NB4 (cell line): ENCODE measurements at regions not wholly inside any gene's neighbourhood (a gene's known extent, or its start where the extent isn't known, plus 50 kb on each side); places are given as distances from the start of the nearest gene placed in this dataset.
"Not testable (repeated sequence)": the region's sequence is repeated elsewhere in the genome, so short reads cannot be mapped to it uniquely, and the experiment has no call there.

Experiments
- DNase-seq: peaks from one replicate; pipeline ENCODE4 v3.0.0; 2010; ENCODE audit warnings: low read depth
- H3K4me3 ChIP-seq: one replicate; pipeline ENCODE4 v1.5.1; 2011; ENCODE audit warnings: mild to moderate bottlenecking, low read depth, low read length, moderate library complexity
- MYC ChIP-seq: IDR thresholded peaks from 2 replicates; pipeline ENCODE4 v1.6.1; 2011; ENCODE audit warnings: low read depth, low read length
- POLR2A ChIP-seq: IDR thresholded peaks from 2 replicates; pipeline ENCODE4 v1.6.1; 2011; ENCODE audit warnings: mild to moderate bottlenecking; ENCODE audit not compliant: insufficient read length; ENCODE audit errors: extremely low read depth
- TF ChIP-seq, protein P1 (sequence below): IDR thresholded peaks from one replicate; pipeline ENCODE4 v1.5.1; 2012; ENCODE audit warnings: low read depth, low read length
- TF ChIP-seq, protein P2 (sequence below): IDR thresholded peaks from 2 replicates; pipeline ENCODE4 v1.6.1; 2011; ENCODE audit warnings: low read depth, low read length

- TF ChIP-seq MYC = no peak
- TF ChIP-seq, protein P1, sequence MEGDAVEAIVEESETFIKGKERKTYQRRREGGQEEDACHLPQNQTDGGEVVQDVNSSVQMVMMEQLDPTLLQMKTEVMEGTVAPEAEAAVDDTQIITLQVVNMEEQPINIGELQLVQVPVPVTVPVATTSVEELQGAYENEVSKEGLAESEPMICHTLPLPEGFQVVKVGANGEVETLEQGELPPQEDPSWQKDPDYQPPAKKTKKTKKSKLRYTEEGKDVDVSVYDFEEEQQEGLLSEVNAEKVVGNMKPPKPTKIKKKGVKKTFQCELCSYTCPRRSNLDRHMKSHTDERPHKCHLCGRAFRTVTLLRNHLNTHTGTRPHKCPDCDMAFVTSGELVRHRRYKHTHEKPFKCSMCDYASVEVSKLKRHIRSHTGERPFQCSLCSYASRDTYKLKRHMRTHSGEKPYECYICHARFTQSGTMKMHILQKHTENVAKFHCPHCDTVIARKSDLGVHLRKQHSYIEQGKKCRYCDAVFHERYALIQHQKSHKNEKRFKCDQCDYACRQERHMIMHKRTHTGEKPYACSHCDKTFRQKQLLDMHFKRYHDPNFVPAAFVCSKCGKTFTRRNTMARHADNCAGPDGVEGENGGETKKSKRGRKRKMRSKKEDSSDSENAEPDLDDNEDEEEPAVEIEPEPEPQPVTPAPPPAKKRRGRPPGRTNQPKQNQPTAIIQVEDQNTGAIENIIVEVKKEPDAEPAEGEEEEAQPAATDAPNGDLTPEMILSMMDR = no peak
- TF ChIP-seq POLR2A = no peak
- TF ChIP-seq, protein P2, sequence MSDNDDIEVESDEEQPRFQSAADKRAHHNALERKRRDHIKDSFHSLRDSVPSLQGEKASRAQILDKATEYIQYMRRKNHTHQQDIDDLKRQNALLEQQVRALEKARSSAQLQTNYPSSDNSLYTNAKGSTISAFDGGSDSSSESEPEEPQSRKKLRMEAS = no peak
- H3K4me3 ChIP-seq = no peak overlapping the region
- DNase-seq = no peak
These were observed 66.7 kb downstream of the MRPL36 start for GRCh38 chr5:1732945-1733344.

DNA sequence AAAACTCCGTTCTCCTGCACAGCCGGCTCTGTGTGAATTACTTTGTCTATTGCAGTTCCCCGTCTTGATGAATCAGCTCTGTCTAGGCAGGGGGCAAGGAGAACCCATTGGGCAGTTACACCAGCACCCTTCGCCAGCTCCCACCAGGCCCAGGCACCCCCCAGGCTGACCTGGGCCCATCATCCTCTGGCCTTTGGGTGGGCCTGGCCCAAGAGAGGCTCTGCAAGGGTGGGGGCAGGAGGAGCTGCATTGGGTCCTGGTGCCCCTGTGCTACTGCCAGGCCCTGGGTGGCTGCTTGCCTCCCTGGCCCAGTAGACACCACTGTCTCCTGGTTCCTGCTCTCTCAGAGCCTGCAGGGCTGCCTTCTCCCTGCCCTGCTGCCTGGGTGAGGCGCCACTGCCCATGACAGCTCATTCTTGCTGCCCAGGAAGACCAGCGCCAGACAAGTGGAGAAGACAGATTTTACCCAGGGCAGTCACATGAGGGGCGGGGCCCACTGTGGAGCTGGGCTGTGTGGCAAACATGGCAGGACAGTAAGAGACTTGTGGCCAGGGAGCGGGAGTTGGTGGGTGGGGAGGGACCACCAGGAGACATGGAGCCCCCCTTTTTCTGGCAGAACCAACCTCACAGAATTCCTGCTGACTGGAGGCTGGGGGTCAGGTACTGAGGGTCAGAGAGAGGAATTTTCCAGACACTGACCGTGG, 67.2 kb downstream of the MRPL36 start:
- no peak for DNase-seq
- H3K4me3 ChIP-seq = no peak overlapping the region
- TF ChIP-seq, protein P2 = no peak
- no peak for TF ChIP-seq MYC
- TF ChIP-seq, protein P1 = no peak
- TF ChIP-seq POLR2A = no peak

DNA sequence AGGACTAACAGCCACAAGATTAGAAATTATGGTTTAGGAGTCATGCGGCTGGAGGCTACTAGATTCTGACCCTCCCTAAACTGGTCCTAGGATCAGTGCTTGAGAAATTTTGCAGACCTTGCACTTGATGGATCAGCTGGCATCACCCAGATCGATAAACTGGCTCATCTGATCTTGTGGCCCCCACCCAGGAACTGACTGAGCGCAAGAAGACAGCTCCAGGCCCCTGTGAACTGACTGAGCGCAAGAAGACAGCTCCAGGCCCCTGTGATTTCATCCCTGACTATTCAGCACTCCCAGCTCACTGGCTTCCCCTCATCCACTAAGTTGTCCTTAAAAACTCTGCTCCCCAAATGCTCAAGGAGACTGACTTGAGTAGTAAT, 67.8 kb downstream of the MRPL36 start:
- not testable (repeated sequence) for DNase-seq, H3K4me3 ChIP-seq

DNA sequence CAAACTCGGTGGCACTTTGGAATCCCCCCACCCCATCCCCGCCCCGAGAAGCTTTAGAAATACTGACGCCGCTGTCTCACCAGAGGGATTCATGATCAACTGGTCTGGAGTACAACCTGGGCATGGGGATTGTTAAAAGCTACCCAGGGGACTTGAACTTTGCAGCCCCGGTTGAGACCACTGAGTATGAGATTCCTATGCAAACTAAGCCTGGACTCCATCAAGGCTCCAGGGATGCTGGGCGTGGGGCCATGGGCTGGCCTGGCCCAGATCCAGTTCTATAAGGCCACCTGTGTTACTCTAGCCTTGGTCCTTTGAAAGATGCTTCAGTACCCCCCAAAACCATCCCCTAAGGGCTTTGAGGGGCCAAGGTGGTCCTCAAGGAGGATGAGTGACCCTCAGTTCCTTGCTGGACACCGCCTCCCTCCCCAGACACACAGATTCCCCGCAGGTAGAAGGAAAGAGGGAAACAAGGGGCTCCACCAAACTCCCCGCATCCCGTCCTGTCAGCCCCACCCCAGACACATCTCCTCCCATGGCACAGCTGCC, 68.5 kb downstream of the MRPL36 start:
- no peak overlapping the region for H3K4me3 ChIP-seq
- no peak for DNase-seq
- TF ChIP-seq POLR2A (no peak), MYC (no peak)
- TF ChIP-seq, protein P2 = no peak
- TF ChIP-seq, protein P1 = no peak

- no peak overlapping the region for H3K4me3 ChIP-seq
- DNase-seq = no peak
- TF ChIP-seq, protein P1 = no peak
- TF ChIP-seq POLR2A (no peak), MYC (no peak)
- TF ChIP-seq, protein P2 = no peak
These were observed 69.2 kb downstream of the MRPL36 start for GRCh38 chr5:1730487-1730847.

DNA sequence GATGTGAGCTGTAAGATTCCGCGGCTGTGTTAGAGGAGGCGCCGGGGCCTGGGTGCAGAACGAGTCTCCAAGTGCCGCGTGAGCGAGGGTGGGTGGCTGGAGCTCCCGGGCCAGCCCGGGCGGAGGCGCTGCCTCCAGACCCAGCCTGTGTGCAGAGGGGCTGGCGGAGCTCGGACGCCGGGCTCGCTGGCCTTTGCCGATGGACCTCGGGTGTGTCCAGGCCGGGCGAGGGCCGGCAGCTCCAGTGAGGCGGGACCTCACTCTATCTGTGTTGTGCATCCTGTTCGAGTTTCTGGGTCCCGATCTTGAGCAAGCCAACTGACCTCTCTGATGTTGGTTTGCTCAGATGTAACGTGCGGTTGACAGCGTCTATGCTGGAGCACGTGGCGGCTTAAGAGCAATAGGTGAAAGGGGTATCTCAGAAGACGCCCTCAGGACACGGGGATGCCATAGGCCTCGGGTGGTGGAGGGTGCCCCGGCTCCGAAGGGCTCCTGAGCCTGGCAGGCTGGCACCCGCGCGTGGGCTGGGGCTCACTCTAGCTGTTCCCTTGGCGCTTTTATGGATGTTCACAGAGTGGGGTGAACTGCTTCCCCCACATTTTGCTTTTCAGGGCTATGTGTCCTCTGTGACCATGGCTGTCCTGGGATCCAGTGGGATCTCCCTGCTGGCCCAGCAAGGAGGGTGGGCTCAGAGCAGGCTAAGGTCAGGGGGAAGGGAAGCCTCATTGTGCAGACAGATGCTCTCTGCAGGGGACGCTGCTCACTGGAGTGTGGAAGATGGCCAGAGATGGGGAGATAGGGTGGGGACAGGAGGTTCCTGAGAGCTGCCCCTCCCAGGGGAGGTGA, 69.8 kb downstream of the MRPL36 start:
- no peak overlapping the region for H3K4me3 ChIP-seq
- TF ChIP-seq, protein P2 = no peak
- no peak for DNase-seq
